PC-9 (cell line): ENCODE measurements at regions not wholly inside any gene's neighbourhood (a gene's known extent, or its start where the extent isn't known, plus 50 kb on each side); places are given as distances from the start of the nearest gene placed in this dataset.

Source experiments
- CTCF ChIP-seq: fragments of 200-600 bp; sonication (generic); conservative IDR thresholded peaks from 2 replicates; pipeline ENCODE4 v1.6.1; 2017; ENCODE audit warnings: mixed run types, antibody characterized with exemption, mild to moderate bottlenecking, moderate library complexity
- EZH2 ChIP-seq: fragments of 200-600 bp; sonication (generic); IDR thresholded peaks from 2 replicates; pipeline ENCODE4 v1.8.0; 2017; ENCODE audit warnings: antibody characterized with exemption, low read depth

DNA sequence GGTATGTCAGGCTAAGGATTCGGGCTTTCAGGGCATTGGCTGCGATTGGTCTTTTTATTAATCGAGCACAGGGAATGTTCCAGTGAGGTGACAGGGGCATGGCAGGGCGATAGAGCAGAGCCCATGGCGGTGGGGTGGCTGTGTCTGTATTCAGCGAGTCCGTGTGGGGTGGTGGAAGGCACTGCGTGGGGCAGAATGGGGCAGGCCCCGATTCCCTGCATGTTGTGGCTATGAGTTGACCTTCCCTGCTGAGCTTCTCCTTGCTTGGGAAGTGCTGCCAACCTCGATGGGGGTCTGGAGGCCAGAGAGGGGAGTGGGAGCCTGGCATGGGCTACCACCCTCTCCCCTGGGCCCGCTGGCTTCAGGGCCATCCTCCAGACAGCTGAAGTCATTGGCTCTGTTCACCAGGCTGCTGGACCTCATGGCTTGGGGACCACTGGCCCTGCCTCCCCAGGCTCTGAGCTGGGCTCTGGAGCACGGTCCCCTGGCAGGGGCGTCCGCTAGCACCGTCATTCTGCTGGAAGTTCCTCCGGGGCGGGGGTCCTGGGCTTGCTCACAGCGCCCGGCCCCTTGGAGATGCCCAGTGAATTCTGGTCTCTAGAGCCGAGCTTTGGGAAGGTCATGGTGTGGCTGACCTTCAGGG lies 92.1 kb downstream of the NPIPB11 start:
- TF ChIP-seq CTCF = no peak
- TF ChIP-seq EZH2 = no peak
